ENCODE measurements at regions not wholly inside any gene's neighbourhood (a gene's known extent, or its start where the extent isn't known, plus 50 kb on each side); places are given as distances from the start of the nearest gene placed in this dataset.

DNA sequence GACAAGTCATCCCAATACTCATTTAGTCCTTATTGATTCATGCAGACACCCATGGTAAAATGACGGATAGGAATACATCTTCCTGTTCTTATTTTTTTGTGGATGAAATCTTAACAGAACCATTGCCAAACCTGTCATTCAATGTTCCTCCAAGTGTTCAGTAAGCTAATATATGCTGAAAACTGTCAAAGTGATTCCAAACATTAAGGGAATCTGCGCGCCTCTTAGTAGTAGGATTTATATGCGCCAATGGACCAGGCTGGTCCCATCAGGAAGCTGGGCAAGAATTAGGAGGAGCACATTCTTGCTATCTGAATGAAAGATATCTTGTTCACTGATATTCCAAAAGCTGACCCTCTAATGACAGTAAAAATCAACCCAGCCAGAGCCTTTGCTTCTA, 168.9 kb upstream of the STMND1 start:
- no peak for TF ChIP-seq SUZ12 (IDR thresholded peaks at IDR 0.05)
- TF ChIP-seq TARDBP (IDR thresholded peaks at IDR 0.05), result no peak
- no peak for TF ChIP-seq ELF4 (IDR thresholded peaks at IDR 0.05)
- TF ChIP-seq FOXK2 (IDR thresholded peaks at IDR 0.05), result no peak
- TF ChIP-seq ARNT (IDR thresholded peaks at IDR 0.05), result no peak
- TF ChIP-seq SP1 (IDR thresholded peaks at IDR 0.05), result no peak
- TF ChIP-seq FOXM1 (IDR thresholded peaks at IDR 0.05; ENCODE audit: borderline replicate concordance), result no peak

Data from HEK293T (cell line).